Liver (tissue), 8 donors: ENCODE measurements at regions not wholly inside any gene's neighbourhood (a gene's known extent, or its start where the extent isn't known, plus 50 kb on each side); places are given as distances from the start of the nearest gene placed in this dataset.

Experiments
- DNase-seq: peaks from one replicate; pipeline ENCODE4 v3.0.0-alpha.2; 2017; ENCODE audit warnings: low spot score
- H3K27ac ChIP-seq, 2 donors: one replicate each; pipeline ENCODE4 v1.7.0; 2013; ENCODE audit warnings: inconsistent platforms in 2 of 2, low read length in 2 of 2, control low read depth in 1 of 2, low read depth in 1 of 2, mild to moderate bottlenecking in 1 of 2
- H3K27me3 ChIP-seq, 4 donors: one replicate each; pipeline versions ENCODE4 v1.6.1 to v1.7.0; 2013; ENCODE audit warnings: low read length in 3 of 4, inconsistent platforms in 1 of 4, mild to moderate bottlenecking in 1 of 4, moderate library complexity in 1 of 4; ENCODE audit not compliant: control insufficient read depth in 4 of 4, insufficient read depth in 4 of 4
- H3K36me3 ChIP-seq, 4 donors: one replicate each; pipeline versions ENCODE4 v1.6.1 to v1.7.0; 2013; ENCODE audit warnings: low read length in 3 of 4, mild to moderate bottlenecking in 3 of 4, low read depth in 1 of 4, moderate library complexity in 1 of 4; ENCODE audit not compliant: control insufficient read depth in 4 of 4, insufficient read depth in 3 of 4
- H3K4me1 ChIP-seq, 4 donors: one replicate each; pipeline versions ENCODE4 v1.6.1 to v1.7.0; 2013; ENCODE audit warnings: low read length in 3 of 4, mild to moderate bottlenecking in 3 of 4, moderate library complexity in 1 of 4; ENCODE audit not compliant: control insufficient read depth in 4 of 4, insufficient read depth in 4 of 4
- H3K4me3 ChIP-seq, 3 donors: one replicate each; pipeline versions ENCODE4 v1.6.1 to v1.7.0; 2013; ENCODE audit warnings: low read length in 3 of 3, control low read depth in 1 of 3, low read depth in 1 of 3, mild to moderate bottlenecking in 1 of 3
- H3K9ac ChIP-seq, 2 donors: one replicate each; pipeline ENCODE4 v1.7.0; 2013; ENCODE audit warnings: low read length in 2 of 2, mild to moderate bottlenecking in 2 of 2, moderate library complexity in 2 of 2, control low read depth in 1 of 2, low read depth in 1 of 2
- H3K9me3 ChIP-seq, 4 donors: one replicate each; pipeline versions ENCODE4 v1.6.1 to v1.7.0; 2013; ENCODE audit warnings: low read length in 3 of 4; ENCODE audit not compliant: control insufficient read depth in 4 of 4
- CTCF ChIP-seq: fragments of 150-350 bp; IDR thresholded peaks from 2 replicates; pipeline ENCODE4 v1.5.1; 2017; ENCODE audit warnings: improper control_type of control experiment, low read depth, low read length; ENCODE audit not compliant: missing input control
- FOXA2 ChIP-seq: IDR thresholded peaks from 2 replicates; pipeline ENCODE4 v1.6.1; 2016; ENCODE audit warnings: antibody characterized with exemption
- GABPA ChIP-seq, 2 donors: IDR thresholded peaks in 1 of 2; conservative IDR thresholded peaks in 1 of 2; 2 replicates each; pipeline ENCODE4 v1.6.1; 2016; ENCODE audit warnings: antibody characterized with exemption in 2 of 2, mild to moderate bottlenecking in 1 of 2, moderate library complexity in 1 of 2
- JUND ChIP-seq, 2 donors: IDR thresholded peaks; 2 replicates each; pipeline ENCODE4 v1.6.1; 2016; ENCODE audit warnings: antibody characterized with exemption in 2 of 2
- MAX ChIP-seq: IDR thresholded peaks from 2 replicates; pipeline ENCODE4 v1.6.1; 2016; ENCODE audit warnings: antibody characterized with exemption
- NR2F2 ChIP-seq: IDR thresholded peaks from 2 replicates; pipeline ENCODE4 v1.6.1; 2016; ENCODE audit warnings: antibody characterized with exemption
- RAD21 ChIP-seq, 2 donors: IDR thresholded peaks; 2 replicates each; pipeline ENCODE4 v1.6.1; 2016; ENCODE audit warnings: antibody characterized with exemption in 2 of 2, mild to moderate bottlenecking in 2 of 2
- RXRA ChIP-seq, 2 donors: IDR thresholded peaks; 2 replicates each; pipeline ENCODE4 v1.6.1; 2017 to 2018; ENCODE audit warnings: antibody characterized with exemption in 2 of 2, mild to moderate bottlenecking in 1 of 2
- SP1 ChIP-seq: IDR thresholded peaks from 2 replicates; pipeline ENCODE4 v1.6.1; 2018; ENCODE audit warnings: antibody characterized with exemption, mild to moderate bottlenecking
- YY1 ChIP-seq: IDR thresholded peaks from 2 replicates; pipeline ENCODE4 v1.6.1; 2016; ENCODE audit warnings: antibody characterized with exemption, mild to moderate bottlenecking
- ZBTB33 ChIP-seq: IDR thresholded peaks from 2 replicates; pipeline ENCODE4 v1.6.1; 2016; ENCODE audit warnings: antibody characterized with exemption
- WGBS: extraction: QIAGEN DNeasy Blood & Tissue Kit; methylation state at CpG from one replicate; pipeline ENCODE4 v1.1.7; 2013; 5-methylcytosine and 5-hydroxymethylcytosine counted together
- TF ChIP-seq, protein P1 (sequence below): IDR thresholded peaks from 2 replicates; pipeline ENCODE4 v1.6.1; 2016; ENCODE audit warnings: antibody characterized with exemption
- donor health status: healthy.
- donor health status: healthy.
- donor health status: healthy.
- donor health status: healthy.
- donor health status: healthy.

DNA sequence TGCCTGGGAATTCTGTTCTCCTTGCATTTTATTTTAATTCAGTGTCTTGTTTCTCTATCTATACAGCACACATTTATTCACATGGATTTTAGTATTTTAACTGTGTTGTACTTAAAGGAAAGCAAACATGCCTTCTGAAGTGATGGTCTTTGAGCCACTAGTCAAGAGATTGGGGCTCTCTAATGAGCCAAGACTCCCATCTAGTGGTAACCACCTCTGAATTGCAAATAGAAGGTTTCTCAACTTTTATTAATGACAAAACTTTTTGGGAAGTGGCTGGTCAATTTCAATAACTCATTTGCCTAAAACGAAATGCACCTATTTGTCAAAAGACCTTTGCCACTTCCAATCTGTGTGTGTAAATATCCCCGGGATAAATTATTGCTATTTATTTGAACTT lies 199.6 kb downstream of the LTN1 start:
- Histone ChIP-seq H3K9me3 (no peaks in the 10 kb centered on the region), H3K4me1 (no peaks in the 10 kb centered on the region), H3K36me3 (no peaks in the 10 kb centered on the region), H3K4me3 (no peak overlapping the region), H3K27me3 (no peaks in the 10 kb centered on the region), H3K9ac (no peak overlapping the region), H3K27ac (no peak overlapping the region)
- 10% methylated on average over 2 of the region's 2 CpGs for WGBS
- DNase-seq = no peak
- TF ChIP-seq RAD21 (IDR thresholded peaks at IDR 0.05) (peak; percentile 84 to 86), CTCF (peak; percentile 56)
- TF ChIP-seq, protein P1, sequence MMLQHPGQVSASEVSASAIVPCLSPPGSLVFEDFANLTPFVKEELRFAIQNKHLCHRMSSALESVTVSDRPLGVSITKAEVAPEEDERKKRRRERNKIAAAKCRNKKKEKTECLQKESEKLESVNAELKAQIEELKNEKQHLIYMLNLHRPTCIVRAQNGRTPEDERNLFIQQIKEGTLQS = no peak

DNA sequence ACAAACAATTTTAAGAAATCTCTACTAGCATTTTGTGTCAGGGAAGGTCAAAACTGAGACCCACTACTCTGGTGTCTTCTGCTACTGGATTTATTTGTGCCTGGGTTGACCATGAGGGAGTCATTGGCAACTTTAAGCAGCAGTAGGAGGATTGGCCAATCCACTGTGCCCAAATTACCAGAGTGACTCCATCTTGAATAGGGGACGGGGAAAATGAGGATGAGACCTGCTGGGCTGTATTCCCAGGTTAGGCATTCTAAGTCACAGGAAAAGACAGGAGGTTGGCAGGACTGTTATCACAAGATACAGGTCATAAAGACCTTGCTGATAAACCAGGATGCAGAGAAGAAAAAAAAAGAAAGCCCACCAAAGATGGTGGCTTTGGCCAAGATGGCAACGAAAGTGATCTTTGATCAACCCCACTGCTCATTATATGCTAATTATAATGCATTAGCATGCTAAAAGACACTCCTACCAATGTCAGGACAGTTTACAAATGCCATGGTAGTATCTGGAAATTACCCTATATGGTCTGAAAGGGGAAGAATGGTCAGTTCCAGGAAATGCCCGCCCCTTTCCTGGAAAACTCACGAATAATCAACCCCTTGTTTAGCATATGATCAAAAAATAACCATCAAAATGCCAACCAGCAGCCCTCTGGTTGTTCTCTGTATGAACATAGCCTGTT lies 200.9 kb downstream of the LTN1 start:
- no peaks in the 10 kb centered on the region for H3K9me3 ChIP-seq
- H3K4me1 ChIP-seq = no peaks in the 10 kb centered on the region
- no peaks in the 10 kb centered on the region for H3K36me3 ChIP-seq
- H3K4me3 ChIP-seq = no peak overlapping the region
- H3K27ac ChIP-seq = no peak overlapping the region
- DNase-seq = no peak
- H3K27me3 ChIP-seq = no peaks in the 10 kb centered on the region
- WGBS = 84% methylated on average over 4 of the region's 4 CpGs
- H3K9ac ChIP-seq = no peak overlapping the region
- no peak for TF ChIP-seq RXRA (IDR thresholded peaks at IDR 0.05)
- no peak for TF ChIP-seq GABPA (IDR thresholded peaks at IDR 0.05 in 1 of 2, conservative IDR thresholded peaks at IDR 0.05 in 1 of 2)
- TF ChIP-seq MAX = no peak
- TF ChIP-seq FOXA2 = no peak
- TF ChIP-seq YY1 = no peak
- TF ChIP-seq, protein P1 = no peak

DNA sequence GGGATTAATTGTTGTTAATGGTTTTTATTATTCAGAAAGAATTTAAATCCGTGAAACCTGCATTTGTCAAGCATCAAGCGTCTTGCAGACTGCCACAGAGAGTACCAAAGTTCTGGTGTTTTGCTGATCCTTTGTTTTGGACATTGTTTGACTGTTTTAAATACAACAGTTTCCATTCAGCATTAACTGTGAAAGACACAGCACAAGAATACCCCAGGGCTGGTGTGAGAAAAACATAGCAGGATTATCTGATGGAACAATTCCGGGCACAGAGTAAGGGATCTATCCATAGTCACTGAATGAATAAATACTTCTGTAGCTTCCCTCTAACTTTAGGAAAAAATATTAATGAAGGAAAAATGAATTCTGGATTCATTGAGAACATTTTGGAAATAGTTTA lies 202.3 kb downstream of the LTN1 start:
- H3K27ac ChIP-seq = no peak overlapping the region

More for the DNA sequence above, 202.3 kb downstream of the LTN1 start:
- H3K4me3 ChIP-seq = no peak overlapping the region
- TF ChIP-seq JUND (IDR thresholded peaks at IDR 0.05) (no peak), SP1 (no peak), NR2F2 (no peak), ZBTB33 (no peak), YY1 (no peak), GABPA (IDR thresholded peaks at IDR 0.05 in 1 of 2, conservative IDR thresholded peaks at IDR 0.05 in 1 of 2) (no peak), CTCF (no peak)
- no peaks in the 10 kb centered on the region for H3K4me1 ChIP-seq
- H3K9me3 ChIP-seq = no peaks in the 10 kb centered on the region
- no peaks in the 10 kb centered on the region for H3K27me3 ChIP-seq
- H3K9ac ChIP-seq = no peak overlapping the region
- no peak for DNase-seq
- WGBS = 86% methylated on average over 3 of the region's 3 CpGs
- H3K36me3 ChIP-seq = no peaks in the 10 kb centered on the region
